OCI-LY1 (cell line): ENCODE measurements at regions not wholly inside any gene's neighbourhood (a gene's known extent, or its start where the extent isn't known, plus 50 kb on each side); places are given as distances from the start of the nearest gene placed in this dataset.

Source experiments
- CTCF ChIP-seq: fragments of 200-600 bp; sonication (generic), shearing (Covaris generic); IDR thresholded peaks from 2 replicates; pipeline ENCODE4 v1.5.1; 2017; ENCODE audit warnings: mild to moderate bottlenecking, antibody characterized with exemption, low read length, moderate library complexity, mixed read lengths
- EZH2 ChIP-seq: fragments of 200-600 bp; sonication (generic), shearing (Covaris generic); IDR thresholded peaks from 2 replicates; pipeline ENCODE4 v1.8.0; 2017; ENCODE audit warnings: borderline replicate concordance, mixed run types, mild to moderate bottlenecking, antibody characterized with exemption, low read length, moderate library complexity, mixed read lengths

- no peak for TF ChIP-seq CTCF
- TF ChIP-seq EZH2, result no peak
Observed at GRCh38 chr15:97092656-97093055, 762.2 kb downstream of the NR2F2 start.
